HUES48 (cell line): ENCODE measurements at regions not wholly inside any gene's neighbourhood (a gene's known extent, or its start where the extent isn't known, plus 50 kb on each side); places are given as distances from the start of the nearest gene placed in this dataset.

ENCODE experiments used
- H3K27ac ChIP-seq: one replicate; pipeline ENCODE4 v1.7.0; 2013; ENCODE audit warnings: low read depth, low read length, inconsistent platforms
- H3K27me3 ChIP-seq: 2 replicates; pipeline ENCODE4 v1.6.1; 2013; ENCODE audit warnings: mild to moderate bottlenecking, low read length; ENCODE audit not compliant: control insufficient read depth, insufficient read depth
- H3K36me3 ChIP-seq: 2 replicates; pipeline ENCODE4 v1.6.1; 2013; ENCODE audit warnings: low read length; ENCODE audit not compliant: control insufficient read depth, insufficient read depth
- H3K4me1 ChIP-seq: 2 replicates; pipeline ENCODE4 v1.6.1; 2013; ENCODE audit warnings: mild to moderate bottlenecking, low read length; ENCODE audit not compliant: control insufficient read depth, insufficient read depth
- H3K4me3 ChIP-seq: 2 replicates; pipeline ENCODE4 v1.5.1; 2013; ENCODE audit warnings: mild to moderate bottlenecking, low read depth, low read length
- H3K9ac ChIP-seq: 2 replicates; pipeline ENCODE4 v1.6.1; 2013; ENCODE audit warnings: mild to moderate bottlenecking, low read depth, low read length, moderate library complexity
- H3K9me3 ChIP-seq: 2 replicates; pipeline ENCODE4 v1.6.1; 2013; ENCODE audit warnings: low read length; ENCODE audit not compliant: control insufficient read depth, insufficient read depth

- Histone ChIP-seq H3K4me1 (no peaks in the 10 kb centered on the region), H3K4me3 (no peak overlapping the region), H3K27ac (no peak overlapping the region), H3K9me3 (peaks cover 7% of the 10 kb centered on the region; the same call in 1 of the 2 replicates), H3K9ac (no peak overlapping the region), H3K36me3 (no peaks in the 10 kb centered on the region), H3K27me3 (no peaks in the 10 kb centered on the region)
Observed at GRCh38 chr11:133606124-133606523, 73.8 kb upstream of the OPCML start.

GRCh38 chr11:133605482-133605881 is 73.2 kb upstream of the OPCML start:
- Histone ChIP-seq H3K4me3 (no peak overlapping the region), H3K27ac (no peak overlapping the region), H3K27me3 (no peaks in the 10 kb centered on the region), H3K9me3 (peaks cover 7% of the 10 kb centered on the region; the same call in 1 of the 2 replicates), H3K9ac (no peak overlapping the region), H3K4me1 (no peaks in the 10 kb centered on the region), H3K36me3 (no peaks in the 10 kb centered on the region)

GRCh38 chr11:133601641-133602040 is 69.3 kb upstream of the OPCML start:
- H3K4me3 ChIP-seq, result no peak overlapping the region
- no peak overlapping the region for H3K9ac ChIP-seq
- H3K4me1 ChIP-seq, result peaks cover 13% of the 10 kb centered on the region
- H3K27me3 ChIP-seq, result no peaks in the 10 kb centered on the region
- H3K9me3 ChIP-seq, result no peaks in the 10 kb centered on the region
- H3K27ac ChIP-seq, result no peak overlapping the region
- H3K36me3 ChIP-seq, result no peaks in the 10 kb centered on the region

GRCh38 chr11:133600786-133601185 is 68.5 kb upstream of the OPCML start:
- peaks cover 13% of the 10 kb centered on the region for H3K4me1 ChIP-seq
- H3K27me3 ChIP-seq, result no peaks in the 10 kb centered on the region
- H3K36me3 ChIP-seq, result no peaks in the 10 kb centered on the region
- no peak overlapping the region for H3K4me3 ChIP-seq
- no peak overlapping the region for H3K27ac ChIP-seq
- no peaks in the 10 kb centered on the region for H3K9me3 ChIP-seq
- H3K9ac ChIP-seq, result no peak overlapping the region

GRCh38 chr11:133600306-133600705 is 68.0 kb upstream of the OPCML start:
- Histone ChIP-seq H3K4me1 (peaks cover 13% of the 10 kb centered on the region), H3K4me3 (no peak overlapping the region), H3K27ac (no peak overlapping the region), H3K9me3 (no peaks in the 10 kb centered on the region), H3K9ac (no peak overlapping the region), H3K36me3 (no peaks in the 10 kb centered on the region), H3K27me3 (no peaks in the 10 kb centered on the region)

GRCh38 chr11:133598906-133599305 is 66.6 kb upstream of the OPCML start:
- Histone ChIP-seq H3K27me3 (no peaks in the 10 kb centered on the region), H3K4me1 (peaks cover 13% of the 10 kb centered on the region), H3K4me3 (no peak overlapping the region), H3K36me3 (no peaks in the 10 kb centered on the region), H3K9ac (no peak overlapping the region), H3K9me3 (no peaks in the 10 kb centered on the region), H3K27ac (no peak overlapping the region)

- no peak overlapping the region for H3K27ac ChIP-seq
- no peaks in the 10 kb centered on the region for H3K36me3 ChIP-seq
- no peaks in the 10 kb centered on the region for H3K27me3 ChIP-seq
- no peaks in the 10 kb centered on the region for H3K9me3 ChIP-seq
- peaks cover 13% of the 10 kb centered on the region for H3K4me1 ChIP-seq
- H3K9ac ChIP-seq, result no peak overlapping the region
- H3K4me3 ChIP-seq, result no peak overlapping the region
Observed at GRCh38 chr11:133597236-133597635, 64.9 kb upstream of the OPCML start.

- no peak overlapping the region for H3K9ac ChIP-seq
- H3K4me3 ChIP-seq, result no peak overlapping the region
- no peaks in the 10 kb centered on the region for H3K27me3 ChIP-seq
- no peaks in the 10 kb centered on the region for H3K36me3 ChIP-seq
- H3K9me3 ChIP-seq, result no peaks in the 10 kb centered on the region
- no peak overlapping the region for H3K27ac ChIP-seq
- H3K4me1 ChIP-seq, result peaks cover 13% of the 10 kb centered on the region
Observed at GRCh38 chr11:133595998-133596590, 63.8 kb upstream of the OPCML start.

- H3K9me3 ChIP-seq, result no peaks in the 10 kb centered on the region
- no peak overlapping the region for H3K9ac ChIP-seq
- H3K27me3 ChIP-seq, result no peaks in the 10 kb centered on the region
- H3K4me1 ChIP-seq, result no peaks in the 10 kb centered on the region
- no peak overlapping the region for H3K4me3 ChIP-seq
- H3K27ac ChIP-seq, result no peak overlapping the region
- no peaks in the 10 kb centered on the region for H3K36me3 ChIP-seq
Observed at GRCh38 chr11:133593036-133593435, 60.7 kb upstream of the OPCML start.

GRCh38 chr11:133586903-133587517 is 54.7 kb upstream of the OPCML start:
- H3K4me3 ChIP-seq, result no peak overlapping the region
- no peaks in the 10 kb centered on the region for H3K9me3 ChIP-seq
- no peak overlapping the region for H3K27ac ChIP-seq
- no peaks in the 10 kb centered on the region for H3K27me3 ChIP-seq
- no peak overlapping the region for H3K9ac ChIP-seq
- H3K4me1 ChIP-seq, result no peaks in the 10 kb centered on the region
- H3K36me3 ChIP-seq, result no peaks in the 10 kb centered on the region

- no peak overlapping the region for H3K9ac ChIP-seq
- peaks cover 13% of the 10 kb centered on the region for H3K4me1 ChIP-seq
- H3K27ac ChIP-seq, result no peak overlapping the region
- H3K4me3 ChIP-seq, result no peak overlapping the region
- H3K9me3 ChIP-seq, result no peaks in the 10 kb centered on the region
- H3K36me3 ChIP-seq, result no peaks in the 10 kb centered on the region
- no peaks in the 10 kb centered on the region for H3K27me3 ChIP-seq
Observed at GRCh38 chr11:133582750-133583149, 50.4 kb upstream of the OPCML start.
